HUDEP-2 (cell line): ENCODE measurements at regions not wholly inside any gene's neighbourhood (a gene's known extent, or its start where the extent isn't known, plus 50 kb on each side); places are given as distances from the start of the nearest gene placed in this dataset.

Experiments used
- DNase-seq, 76 experiments: peaks; one replicate each; lab custom pipeline; 2025; ENCODE audit not compliant: unreplicated experiment in 76 of 76; lab: John Stamatoyannopoulos, UW

- no peak for DNase-seq
Observed at GRCh38 chr5:88979244-88979643, 96.3 kb upstream of the MEF2C start.

- no peak for DNase-seq
Observed at GRCh38 chr5:88976914-88977313, 93.9 kb upstream of the MEF2C start.

GRCh38 chr5:88967633-88968585, 84.9 kb upstream of the MEF2C start:
- no peak for DNase-seq

GRCh38 chr5:88964831-88965230, 81.8 kb upstream of the MEF2C start:
- no peak for DNase-seq

- DNase-seq: no peak
Observed at GRCh38 chr5:88957013-88957412, 74.0 kb upstream of the MEF2C start.

- DNase-seq: no peak
Observed at GRCh38 chr5:88956416-88956815, 73.4 kb upstream of the MEF2C start.

- DNase-seq: no peak
Observed at GRCh38 chr5:88955403-88955802, 72.4 kb upstream of the MEF2C start.

- no peak for DNase-seq
Observed at GRCh38 chr5:88954511-88954910, 71.5 kb upstream of the MEF2C start.

- DNase-seq: no peak
Observed at GRCh38 chr5:88952996-88953643, 70.1 kb upstream of the MEF2C start.

- no peak for DNase-seq
Observed at GRCh38 chr5:88952344-88952743, 69.4 kb upstream of the MEF2C start.

- no peak for DNase-seq
Observed at GRCh38 chr5:88951457-88951856, 68.5 kb upstream of the MEF2C start.

GRCh38 chr5:88948746-88949600, 66.0 kb upstream of the MEF2C start:
- no peak for DNase-seq

- DNase-seq: no peak
Observed at GRCh38 chr5:88944751-88945531, 62.0 kb upstream of the MEF2C start.

GRCh38 chr5:88941581-88941980, 58.6 kb upstream of the MEF2C start:
- DNase-seq: no peak

- no peak for DNase-seq
Observed at GRCh38 chr5:88940713-88941112, 57.7 kb upstream of the MEF2C start.

- no peak for DNase-seq
Observed at GRCh38 chr5:88939300-88939699, 56.3 kb upstream of the MEF2C start.

GRCh38 chr5:88938488-88938887, 55.5 kb upstream of the MEF2C start:
- DNase-seq: no peak

GRCh38 chr5:88937406-88937805, 54.4 kb upstream of the MEF2C start:
- DNase-seq: no peak

- DNase-seq: no peak
Observed at GRCh38 chr5:88934439-88934838, 51.5 kb upstream of the MEF2C start.
